ENCODE measurements at regions not wholly inside any gene's neighbourhood (a gene's known extent, or its start where the extent isn't known, plus 50 kb on each side); places are given as distances from the start of the nearest gene placed in this dataset.

DNA sequence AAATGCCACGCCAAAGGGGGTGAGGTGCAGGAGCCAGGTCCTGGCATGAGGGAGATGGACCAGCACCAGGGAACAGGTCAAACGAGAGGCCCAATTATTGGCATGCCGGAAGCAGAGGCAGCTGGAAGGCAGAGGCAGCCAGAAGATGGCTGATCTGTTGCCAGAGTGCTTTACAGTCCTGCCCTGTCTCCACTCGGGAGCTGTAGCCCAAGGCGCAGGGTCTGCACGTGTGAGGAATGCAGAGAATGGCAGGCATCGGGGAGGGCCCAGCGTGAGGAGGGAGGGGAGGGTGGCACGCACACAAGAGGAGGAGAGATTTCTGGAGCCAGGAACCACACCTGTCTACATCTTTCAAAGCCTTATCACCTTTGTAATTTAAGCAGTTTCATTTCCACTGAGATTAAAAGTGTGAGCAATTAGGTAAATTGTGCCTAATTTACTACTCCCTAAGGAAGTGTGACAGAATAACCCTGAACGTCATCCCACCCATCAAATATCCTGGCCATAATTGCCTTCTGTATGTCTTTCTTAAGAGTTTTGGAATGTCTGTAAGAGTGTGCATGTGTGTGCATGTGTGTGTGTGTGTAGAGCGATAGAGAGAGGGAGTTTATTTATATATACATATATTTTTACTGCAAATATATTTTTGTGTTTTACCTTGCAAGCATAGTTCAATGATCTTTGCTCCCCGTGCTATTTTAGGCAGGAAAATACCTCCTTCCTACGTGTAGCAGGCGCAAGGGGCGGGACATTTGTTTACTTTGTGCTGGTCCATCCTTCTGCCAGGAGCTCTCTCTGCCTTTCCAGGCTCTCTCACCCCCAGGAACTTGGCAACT is 125.5 kb upstream of the SERBP1 start:
- TF ChIP-seq CTCF (conservative IDR thresholded peaks at IDR 0.05) (no peak), EZH2 (IDR thresholded peaks at IDR 0.05; ENCODE audit: low read depth) (no peak)

Data from PC-9 (cell line).